GM21576 (cell line): ENCODE measurements at regions not wholly inside any gene's neighbourhood (a gene's known extent, or its start where the extent isn't known, plus 50 kb on each side); places are given as distances from the start of the nearest gene placed in this dataset.
A peak's percentile ranks its signal among the peaks of the same experiment; 100 is the strongest.

ENCODE experiments used
- ATAC-seq: cut with Tn5 transposase; IDR thresholded peaks from one replicate; pipeline ENCODE4 v1.9.1; 2021; ENCODE audit warnings: mild to moderate bottlenecking, moderate library complexity; ENCODE audit not compliant: unreplicated experiment

GRCh38 chr17:72297326-72298115 is 176.7 kb downstream of the SOX9 start:
- ATAC-seq, result no peak

GRCh38 chr17:72299100-72299499 is 178.3 kb downstream of the SOX9 start:
- ATAC-seq, result no peak

GRCh38 chr17:72299592-72299991 is 178.8 kb downstream of the SOX9 start:
- ATAC-seq, result no peak

GRCh38 chr17:72301887-72302286 is 181.1 kb downstream of the SOX9 start:
- ATAC-seq, result no peak

GRCh38 chr17:72302735-72303134 is 181.9 kb downstream of the SOX9 start:
- no peak for ATAC-seq

GRCh38 chr17:72303787-72304733 is 183.2 kb downstream of the SOX9 start:
- no peak for ATAC-seq

GRCh38 chr17:72304859-72305258 is 184.0 kb downstream of the SOX9 start:
- no peak for ATAC-seq

- no peak for ATAC-seq
These were observed 184.7 kb downstream of the SOX9 start for GRCh38 chr17:72305472-72305871.

- ATAC-seq, result no peak
These were observed 185.2 kb downstream of the SOX9 start for GRCh38 chr17:72306037-72306436.

GRCh38 chr17:72307836-72308235 is 187.0 kb downstream of the SOX9 start:
- ATAC-seq, result no peak

GRCh38 chr17:72308744-72309385 is 188.0 kb downstream of the SOX9 start:
- no peak for ATAC-seq

- ATAC-seq, result no peak
These were observed 190.2 kb downstream of the SOX9 start for GRCh38 chr17:72311004-72311403.

- ATAC-seq, result no peak
These were observed 194.5 kb downstream of the SOX9 start for GRCh38 chr17:72315122-72315913.

- ATAC-seq, result peak; percentile 2
These were observed 197.3 kb downstream of the SOX9 start for GRCh38 chr17:72318131-72318530.

GRCh38 chr17:72321896-72322295 is 201.1 kb downstream of the SOX9 start:
- ATAC-seq, result no peak

GRCh38 chr17:72332367-72332766 is 211.5 kb downstream of the SOX9 start:
- peak; percentile 87 for ATAC-seq

GRCh38 chr17:72333570-72333969 is 212.8 kb downstream of the SOX9 start:
- ATAC-seq, result no peak

GRCh38 chr17:72334205-72334604 is 213.4 kb downstream of the SOX9 start:
- no peak for ATAC-seq

GRCh38 chr17:72336026-72336803 is 215.4 kb downstream of the SOX9 start:
- ATAC-seq, result no peak

GRCh38 chr17:72336804-72337070 is 215.9 kb downstream of the SOX9 start:
- ATAC-seq, result no peak
